ENCODE measurements at regions not wholly inside any gene's neighbourhood (a gene's known extent, or its start where the extent isn't known, plus 50 kb on each side); places are given as distances from the start of the nearest gene placed in this dataset.

DNA sequence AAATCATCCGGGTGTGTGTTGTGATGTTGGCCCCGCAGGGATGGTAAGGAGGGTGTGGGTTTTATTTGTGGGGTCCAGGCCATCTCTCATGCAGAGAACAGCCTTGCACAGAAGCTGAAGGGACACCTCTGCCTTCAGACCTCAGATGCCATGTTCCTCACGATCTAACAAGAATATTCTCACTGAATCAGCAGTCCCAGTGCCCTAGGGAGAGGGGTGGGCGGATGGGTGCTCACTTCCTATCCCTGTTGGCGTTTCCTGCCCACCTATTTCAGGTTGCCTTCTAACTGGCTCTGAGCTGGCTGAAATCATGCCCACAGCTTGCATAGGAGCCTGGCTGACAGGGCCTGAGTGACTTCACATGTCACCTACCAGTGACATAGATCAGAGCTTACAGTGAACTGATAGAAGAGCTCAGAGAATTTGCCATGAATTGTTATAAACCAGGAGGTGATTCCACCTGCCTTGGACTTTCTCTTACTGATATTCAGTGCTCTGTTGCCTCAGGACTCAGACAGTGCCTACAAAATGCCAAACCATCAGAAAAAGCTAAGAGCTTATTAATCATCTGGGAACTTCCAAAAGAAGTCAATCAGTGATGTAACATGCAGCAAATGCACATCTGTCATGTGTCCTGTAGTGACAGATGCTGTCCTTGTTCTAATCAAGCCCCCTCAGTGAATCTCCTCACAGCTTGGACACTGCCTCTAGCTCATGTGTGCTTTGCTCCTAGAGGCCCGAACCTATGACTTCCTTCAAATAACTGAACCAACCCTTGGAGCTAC is 186.8 kb upstream of the ADRA1D start:
- TF ChIP-seq EP300 (IDR thresholded peaks at IDR 0.05; ENCODE audit: borderline replicate concordance in 1 of 2, low read depth in 1 of 2, low read length in 1 of 2) (no peak), RAD21 (IDR thresholded peaks at IDR 0.05; ENCODE audit: low read length) (no peak)
- TF ChIP-seq, protein P1, sequence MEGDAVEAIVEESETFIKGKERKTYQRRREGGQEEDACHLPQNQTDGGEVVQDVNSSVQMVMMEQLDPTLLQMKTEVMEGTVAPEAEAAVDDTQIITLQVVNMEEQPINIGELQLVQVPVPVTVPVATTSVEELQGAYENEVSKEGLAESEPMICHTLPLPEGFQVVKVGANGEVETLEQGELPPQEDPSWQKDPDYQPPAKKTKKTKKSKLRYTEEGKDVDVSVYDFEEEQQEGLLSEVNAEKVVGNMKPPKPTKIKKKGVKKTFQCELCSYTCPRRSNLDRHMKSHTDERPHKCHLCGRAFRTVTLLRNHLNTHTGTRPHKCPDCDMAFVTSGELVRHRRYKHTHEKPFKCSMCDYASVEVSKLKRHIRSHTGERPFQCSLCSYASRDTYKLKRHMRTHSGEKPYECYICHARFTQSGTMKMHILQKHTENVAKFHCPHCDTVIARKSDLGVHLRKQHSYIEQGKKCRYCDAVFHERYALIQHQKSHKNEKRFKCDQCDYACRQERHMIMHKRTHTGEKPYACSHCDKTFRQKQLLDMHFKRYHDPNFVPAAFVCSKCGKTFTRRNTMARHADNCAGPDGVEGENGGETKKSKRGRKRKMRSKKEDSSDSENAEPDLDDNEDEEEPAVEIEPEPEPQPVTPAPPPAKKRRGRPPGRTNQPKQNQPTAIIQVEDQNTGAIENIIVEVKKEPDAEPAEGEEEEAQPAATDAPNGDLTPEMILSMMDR (IDR thresholded peaks at IDR 0.05) = no peak

Measured in SK-N-SH (cell line).